SU-DHL-6 (cell line): ENCODE measurements at regions not wholly inside any gene's neighbourhood (a gene's known extent, or its start where the extent isn't known, plus 50 kb on each side); places are given as distances from the start of the nearest gene placed in this dataset.

Experiments used
- H2AFZ ChIP-seq: fragments of 200-600 bp; sonication (generic); 2 replicates; pipeline ENCODE4 v1.6.1; 2014; ENCODE audit warnings: low read depth, mild to moderate bottlenecking, moderate library complexity, mixed read lengths, antibody characterized with exemption, low read length; ENCODE audit not compliant: severe bottlenecking
- H3F3A ChIP-seq: fragments of 200-600 bp; shearing (Covaris generic); 2 replicates; pipeline ENCODE4 v1.6.0; 2016; ENCODE audit warnings: antibody characterized with exemption, mild to moderate bottlenecking; ENCODE audit not compliant: insufficient read depth
- H3K27ac ChIP-seq: fragments of 200-600 bp; sonication (generic); 2 replicates; pipeline ENCODE4 v1.5.1; 2016; ENCODE audit warnings: low read depth, mild to moderate bottlenecking, low read length, moderate library complexity, mixed read lengths
- H3K27me3 ChIP-seq: fragments of 200-600 bp; sonication (generic), shearing (Covaris generic); 2 replicates; pipeline ENCODE4 v1.6.0; 2014; ENCODE audit warnings: mild to moderate bottlenecking, low read length
- H3K36me3 ChIP-seq: fragments of 200-600 bp; sonication (generic); 2 replicates; pipeline ENCODE4 v1.6.1; 2014; ENCODE audit warnings: mild to moderate bottlenecking, low read length, mixed read lengths
- H3K4me2 ChIP-seq: fragments of 300-600, 200-600 bp; shearing (Covaris generic), sonication (generic); 2 replicates; pipeline ENCODE4 v1.6.0; 2014; ENCODE audit warnings: low read length, low read depth, mild to moderate bottlenecking; ENCODE audit not compliant: poor library complexity, severe bottlenecking
- H3K4me3 ChIP-seq: fragments of 200-600 bp; sonication (generic); 2 replicates; pipeline ENCODE4 v1.5.1; 2014; ENCODE audit warnings: antibody characterized with exemption, low read length, mild to moderate bottlenecking, mixed read lengths; ENCODE audit not compliant: insufficient read depth, poor library complexity, severe bottlenecking
- H3K79me2 ChIP-seq: fragments of 200-600 bp; sonication (generic); 2 replicates; pipeline ENCODE4 v1.6.1; 2014; ENCODE audit warnings: mild to moderate bottlenecking, low read length, moderate library complexity; ENCODE audit not compliant: insufficient read depth
- H3K9ac ChIP-seq: fragments of 200-600 bp; sonication (generic); 2 replicates; pipeline ENCODE4 v1.7.0; 2014; ENCODE audit warnings: mild to moderate bottlenecking, low read length
- H3K9me2 ChIP-seq: fragments of 200-600 bp; sonication (generic); replicated peaks from 2 replicates; pipeline ENCODE4 v1.6.1; 2014; ENCODE audit warnings: low read length; ENCODE audit not compliant: insufficient read depth
- H3K9me3 ChIP-seq: fragments of 200-600 bp; sonication (generic); 2 replicates; pipeline ENCODE4 v1.6.1; 2014; ENCODE audit warnings: low read length, mixed read lengths; ENCODE audit not compliant: insufficient read depth
- H4K20me1 ChIP-seq: fragments of 200-600 bp; sonication (generic); 2 replicates; pipeline ENCODE4 v1.6.1; 2014; ENCODE audit warnings: low read depth, mild to moderate bottlenecking, antibody characterized with exemption, low read length, moderate library complexity, mixed read lengths
- CTCF ChIP-seq: fragments of 200-600 bp; sonication (generic); IDR thresholded peaks from one replicate; pipeline ENCODE4 v1.5.1; 2017; ENCODE audit warnings: antibody characterized with exemption, mild to moderate bottlenecking, low read length, moderate library complexity; ENCODE audit not compliant: insufficient read depth, poor library complexity, severe bottlenecking
- EZH2phosphoT487 ChIP-seq: fragments of 200-600 bp; sonication (generic), shearing (Covaris generic); conservative IDR thresholded peaks from 2 replicates; pipeline ENCODE4 v1.6.1; 2018; ENCODE audit warnings: mild to moderate bottlenecking, antibody characterized with exemption, low read length, moderate library complexity, mixed read lengths

GRCh38 chr13:76647550-76647949 is 238.7 kb downstream of the KCTD12 start:
- Histone ChIP-seq H2AFZ (no peak overlapping the region), H3K27ac (no peak overlapping the region), H3F3A (no peaks in the 10 kb centered on the region), H3K4me3 (no peak overlapping the region), H3K9me3 (no peaks in the 10 kb centered on the region), H3K4me2 (no peak overlapping the region), H3K36me3 (no peaks in the 10 kb centered on the region), H3K27me3 (no peaks in the 10 kb centered on the region), H3K79me2 (no peaks in the 10 kb centered on the region), H3K9ac (no peak overlapping the region), H3K9me2 (no peaks in the 10 kb centered on the region), H4K20me1 (no peaks in the 10 kb centered on the region)
- TF ChIP-seq CTCF (no peak), EZH2phosphoT487 (no peak)

GRCh38 chr13:76646946-76647345 is 239.3 kb downstream of the KCTD12 start:
- H3K36me3 ChIP-seq: no peaks in the 10 kb centered on the region
- H3K4me2 ChIP-seq: no peak overlapping the region
- no peaks in the 10 kb centered on the region for H4K20me1 ChIP-seq
- no peaks in the 10 kb centered on the region for H3K9me3 ChIP-seq
- H2AFZ ChIP-seq: no peak overlapping the region
- H3K79me2 ChIP-seq: no peaks in the 10 kb centered on the region
- H3F3A ChIP-seq: no peaks in the 10 kb centered on the region
- TF ChIP-seq CTCF (no peak), EZH2phosphoT487 (no peak)
- H3K9ac ChIP-seq: no peak overlapping the region
- H3K9me2 ChIP-seq: no peaks in the 10 kb centered on the region
- no peak overlapping the region for H3K4me3 ChIP-seq
- no peak overlapping the region for H3K27ac ChIP-seq
- H3K27me3 ChIP-seq: no peaks in the 10 kb centered on the region

GRCh38 chr13:76645632-76646031 is 240.6 kb downstream of the KCTD12 start:
- TF ChIP-seq EZH2phosphoT487: no peak
- no peak for TF ChIP-seq CTCF
- Histone ChIP-seq H3K79me2 (no peaks in the 10 kb centered on the region), H3K9me2 (no peaks in the 10 kb centered on the region), H2AFZ (no peak overlapping the region), H3K9ac (no peak overlapping the region), H3K9me3 (no peaks in the 10 kb centered on the region), H3K4me2 (no peak overlapping the region), H3K27ac (no peak overlapping the region), H3F3A (no peaks in the 10 kb centered on the region), H3K27me3 (no peaks in the 10 kb centered on the region), H3K36me3 (no peaks in the 10 kb centered on the region), H3K4me3 (no peak overlapping the region), H4K20me1 (no peaks in the 10 kb centered on the region)

- Histone ChIP-seq H3K9me2 (no peaks in the 10 kb centered on the region), H3K4me2 (no peak overlapping the region), H3K27ac (no peak overlapping the region), H3K36me3 (no peaks in the 10 kb centered on the region), H3K9ac (no peak overlapping the region), H3K4me3 (no peak overlapping the region), H3K9me3 (no peaks in the 10 kb centered on the region), H4K20me1 (no peaks in the 10 kb centered on the region), H3K27me3 (no peaks in the 10 kb centered on the region), H2AFZ (no peak overlapping the region), H3F3A (no peaks in the 10 kb centered on the region), H3K79me2 (no peaks in the 10 kb centered on the region)
- TF ChIP-seq CTCF (no peak), EZH2phosphoT487 (no peak)
Measured at GRCh38 chr13:76644906-76645305, 241.3 kb downstream of the KCTD12 start.
